ENCODE measurements at regions not wholly inside any gene's neighbourhood (a gene's known extent, or its start where the extent isn't known, plus 50 kb on each side); places are given as distances from the start of the nearest gene placed in this dataset.

DNA sequence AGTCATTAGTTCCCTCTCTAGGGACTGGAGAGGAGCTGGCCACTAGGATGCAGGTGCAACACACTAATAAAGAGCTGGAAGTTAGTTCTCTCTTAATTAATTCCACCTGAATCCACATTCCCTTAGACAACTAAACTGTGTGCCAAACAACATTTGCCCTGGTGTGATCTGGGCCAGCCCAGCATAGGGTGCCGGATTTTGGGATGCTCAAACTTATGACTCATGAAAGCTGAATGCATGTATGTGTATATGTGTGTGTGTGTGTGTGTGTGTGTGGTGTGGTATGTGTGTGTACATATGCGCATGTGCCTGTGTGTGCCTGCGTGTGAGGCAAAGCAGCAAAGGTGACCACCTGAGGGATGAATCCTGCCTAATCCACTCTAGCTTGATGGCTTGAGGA lies 110.7 kb downstream of the EHF start:
- no peaks in the 10 kb centered on the region for H3K4me1 ChIP-seq
- 85 to 95% (median 91%) methylated on average over 3 of the region's 3 CpGs for WGBS, 5 donors
- H3K27ac ChIP-seq: no peak overlapping the region
- H3K27me3 ChIP-seq (replicated peaks in 1 of 7): peaks cover 0 to 22% (median 0%) of the 10 kb centered on the region in 7 donors
- TF ChIP-seq POLR2A (IDR thresholded peaks at IDR 0.05) (no peak), POLR2AphosphoS5 (IDR thresholded peaks at IDR 0.05) (no peak), CTCF (IDR thresholded peaks at IDR 0.05 in 8 of 11, conservative IDR thresholded peaks at IDR 0.05 in 3 of 11) (no peak)
- no peaks in the 10 kb centered on the region for H3K9me3 ChIP-seq
- no peak for DNase-seq
- no peak overlapping the region for H3K4me3 ChIP-seq
- H3K36me3 ChIP-seq: no peaks in the 10 kb centered on the region
- intact Hi-C loops (cut with DNase I; ENCODE audit: low total_unique reads): no loop called here

GRCh38 chr11:34730544-34731295 lies 109.8 kb downstream of the EHF start:
- no peaks in the 10 kb centered on the region for H3K9me3 ChIP-seq
- no peak overlapping the region for H3K4me3 ChIP-seq
- WGBS, 5 donors: 81 to 94% (median 85%) methylated on average over 3 of the region's 3 CpGs
- peaks cover 0 to 18% (median 0%) of the 10 kb centered on the region in 7 donors for H3K27me3 ChIP-seq (replicated peaks in 1 of 7)
- no peak for DNase-seq
- intact Hi-C loops (cut with DNase I; ENCODE audit: low total_unique reads): no loop called here
- no peaks in the 10 kb centered on the region for H3K36me3 ChIP-seq
- H3K4me1 ChIP-seq: no peaks in the 10 kb centered on the region
- no peak overlapping the region for H3K27ac ChIP-seq
- TF ChIP-seq CTCF (IDR thresholded peaks at IDR 0.05 in 8 of 11, conservative IDR thresholded peaks at IDR 0.05 in 3 of 11): no peak
- TF ChIP-seq POLR2AphosphoS5 (IDR thresholded peaks at IDR 0.05): no peak
- no peak for TF ChIP-seq POLR2A (IDR thresholded peaks at IDR 0.05)

GRCh38 chr11:34728609-34729008 lies 107.7 kb downstream of the EHF start:
- Histone ChIP-seq H3K4me1 (no peaks in the 10 kb centered on the region), H3K27me3 (replicated peaks in 1 of 7) (peaks cover 0 to 12% (median 0%) of the 10 kb centered on the region in 7 donors), H3K9me3 (peaks cover 0 to 17% (median 4%) of the 10 kb centered on the region in 8 donors), H3K27ac (no peak overlapping the region), H3K4me3 (no peak overlapping the region), H3K36me3 (no peaks in the 10 kb centered on the region)
- no peak for TF ChIP-seq POLR2AphosphoS5 (IDR thresholded peaks at IDR 0.05)
- no peak for TF ChIP-seq POLR2A (IDR thresholded peaks at IDR 0.05)
- no peak for TF ChIP-seq CTCF (IDR thresholded peaks at IDR 0.05 in 8 of 11, conservative IDR thresholded peaks at IDR 0.05 in 3 of 11)
- DNase-seq: no peak
- intact Hi-C loops (cut with DNase I; ENCODE audit: low total_unique reads): no loop called here

DNA sequence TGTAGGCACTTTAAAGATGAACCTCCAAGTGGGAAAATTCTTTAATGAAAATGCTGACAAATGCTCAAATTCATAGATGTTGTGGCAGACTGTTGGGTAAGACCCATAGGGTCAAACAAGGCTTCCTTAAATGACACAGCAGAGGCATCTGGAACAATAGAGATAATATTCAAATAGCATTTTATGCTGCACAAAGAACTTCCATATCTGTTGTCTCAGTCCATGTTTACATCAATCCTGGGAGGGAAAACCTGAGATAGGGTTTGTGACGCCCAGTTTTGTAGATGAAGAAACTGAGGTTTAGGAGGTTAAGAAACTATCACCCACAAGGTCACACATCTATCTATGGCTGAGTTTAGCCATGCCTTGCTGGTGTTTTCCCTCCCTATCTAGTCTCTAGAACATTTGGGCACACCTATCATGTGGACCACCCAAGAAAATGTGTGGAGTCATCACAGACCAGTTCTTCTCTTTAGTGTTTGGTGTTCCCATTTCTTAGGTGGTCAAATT lies 106.4 kb downstream of the EHF start:
- WGBS, 5 donors: 44 to 72% (median 61%) methylated on average over 1 of the region's 1 CpG
- intact Hi-C loops (cut with DNase I; ENCODE audit: low total_unique reads): no loop called here
- no peak for DNase-seq
- H3K36me3 ChIP-seq: no peaks in the 10 kb centered on the region
- TF ChIP-seq POLR2A (IDR thresholded peaks at IDR 0.05) (no peak), POLR2AphosphoS5 (IDR thresholded peaks at IDR 0.05) (no peak), CTCF (IDR thresholded peaks at IDR 0.05 in 8 of 11, conservative IDR thresholded peaks at IDR 0.05 in 3 of 11) (no peak)
- H3K9me3 ChIP-seq: peaks cover 0 to 21% (median 4%) of the 10 kb centered on the region in 8 donors
- H3K27me3 ChIP-seq (replicated peaks in 1 of 7): peaks cover 0 to 7% (median 0%) of the 10 kb centered on the region in 7 donors
- no peaks in the 10 kb centered on the region for H3K4me1 ChIP-seq
- H3K4me3 ChIP-seq: no peak overlapping the region
- no peak overlapping the region for H3K27ac ChIP-seq

Measured in spleen (tissue), 11 donors.